PC-9 (cell line): ENCODE measurements at regions not wholly inside any gene's neighbourhood (a gene's known extent, or its start where the extent isn't known, plus 50 kb on each side); places are given as distances from the start of the nearest gene placed in this dataset.

Experiments used
- BruUV-seq: library from RNA; stranded (reverse); fragments of 400-500 nt; replicated peaks from 2 replicates; lab custom pipeline; 2021; lab: Mats Ljungman, UMichigan
- CTCF ChIA-PET: fragments of 300-600 bp; sonication (Branson Sonifier 250); formaldehyde crosslinking; loops from one replicate; lab custom pipeline; 2022; ENCODE audit warnings: antibody characterized with exemption; lab: Charles Lee
- POLR2A ChIA-PET: fragments of 300-600 bp; sonication (Branson Sonifier 250); formaldehyde crosslinking; loops from one replicate; lab custom pipeline; 2022; ENCODE audit warnings: antibody characterized with exemption; ENCODE audit not compliant: unreplicated experiment; lab: Charles Lee
- DNase-seq, 2 experiments: peaks; one replicate each; pipeline versions ENCODE4 v3.0.0 to v3.0.0-alpha.2; 2015 to 2022; ENCODE audit warnings: mixed read lengths in 1 of 2
- H2AFZ ChIP-seq: fragments of 200-600 bp; sonication (generic); 2 replicates; pipeline ENCODE4 v1.8.1; 2017; ENCODE audit warnings: antibody characterized with exemption
- H3F3A ChIP-seq: fragments of 200-600 bp; sonication (generic); 2 replicates; pipeline ENCODE4 v1.8.1; 2017; ENCODE audit warnings: antibody characterized with exemption, mild to moderate bottlenecking, low read depth; ENCODE audit not compliant: insufficient read depth
- H3K27ac ChIP-seq: fragments of 200-600 bp; sonication (generic); 2 replicates; pipeline ENCODE4 v1.6.1; 2016; ENCODE audit warnings: mixed run types
- H3K27me3 ChIP-seq: fragments of 200-600 bp; sonication (generic); 2 replicates; pipeline ENCODE4 v1.6.1; 2016; ENCODE audit warnings: low read depth, mixed run types; ENCODE audit not compliant: insufficient read depth
- H3K36me3 ChIP-seq: fragments of 200-600 bp; sonication (generic); 2 replicates; pipeline ENCODE4 v1.6.1; 2016; ENCODE audit warnings: low read depth, mixed run types
- H3K4me1 ChIP-seq: fragments of 200-600 bp; sonication (generic); replicated peaks from 2 replicates; pipeline ENCODE4 v1.6.1; 2016; ENCODE audit warnings: mixed run types; ENCODE audit not compliant: insufficient read depth
- H3K4me2 ChIP-seq: fragments of 200-600 bp; sonication (generic); 2 replicates; pipeline ENCODE4 v1.6.1; 2017; ENCODE audit warnings: mixed run types
- H3K4me3 ChIP-seq: fragments of 200-600 bp; sonication (generic); 2 replicates; pipeline ENCODE4 v1.6.1; 2016; ENCODE audit warnings: mixed run types
- H3K79me2 ChIP-seq: fragments of 200-600 bp; sonication (generic); 2 replicates; pipeline ENCODE4 v1.6.1; 2017; ENCODE audit warnings: low read depth, mixed run types
- H3K9me2 ChIP-seq: fragments of 200-600 bp; sonication (generic); 2 replicates; pipeline ENCODE4 v1.8.1; 2017; ENCODE audit warnings: mild to moderate bottlenecking; ENCODE audit not compliant: insufficient read depth
- H3K9me3 ChIP-seq: fragments of 200-600 bp; sonication (generic); 2 replicates; pipeline ENCODE4 v1.8.1; 2016; ENCODE audit warnings: low read depth; ENCODE audit not compliant: insufficient read depth
- H4K20me1 ChIP-seq: fragments of 200-600 bp; sonication (generic); 2 replicates; pipeline ENCODE4 v1.8.1; 2017; ENCODE audit not compliant: insufficient read depth
- EZH2 ChIP-seq: fragments of 200-600 bp; sonication (generic); IDR thresholded peaks from 2 replicates; pipeline ENCODE4 v1.8.0; 2017; ENCODE audit warnings: antibody characterized with exemption, low read depth
- intact Hi-C: fragments of 100-400 bp; cut with micrococcal nuclease; formaldehyde crosslinking; loops from one replicate; pipeline ENCODE4 v1.10.0; 2022; ENCODE audit not compliant: unreplicated experiment
- TF ChIP-seq, protein P1 (sequence below): fragments of 200-600 bp; sonication (generic); conservative IDR thresholded peaks from 2 replicates; pipeline ENCODE4 v1.6.1; 2017; ENCODE audit warnings: mixed run types, antibody characterized with exemption, mild to moderate bottlenecking, moderate library complexity

- ChIA-PET CTCF (no interaction called here), POLR2A (no interaction called here)
- no peaks in the 10 kb centered on the region for H3F3A ChIP-seq
- BruUV-seq, result no TSS peak
- H3K9me2 ChIP-seq, result no peaks in the 10 kb centered on the region
- intact Hi-C loops, result no loop called here
- no peak overlapping the region for H2AFZ ChIP-seq
- H3K4me1 ChIP-seq, result no peaks in the 10 kb centered on the region
- H3K9me3 ChIP-seq, result no peaks in the 10 kb centered on the region
- no peak overlapping the region for H3K4me2 ChIP-seq
- no peak for DNase-seq
- H3K36me3 ChIP-seq, result no peaks in the 10 kb centered on the region
- H3K4me3 ChIP-seq, result no peak overlapping the region
- H4K20me1 ChIP-seq, result no peaks in the 10 kb centered on the region
- H3K27me3 ChIP-seq, result no peaks in the 10 kb centered on the region
- no peak for TF ChIP-seq EZH2
- TF ChIP-seq, protein P1, sequence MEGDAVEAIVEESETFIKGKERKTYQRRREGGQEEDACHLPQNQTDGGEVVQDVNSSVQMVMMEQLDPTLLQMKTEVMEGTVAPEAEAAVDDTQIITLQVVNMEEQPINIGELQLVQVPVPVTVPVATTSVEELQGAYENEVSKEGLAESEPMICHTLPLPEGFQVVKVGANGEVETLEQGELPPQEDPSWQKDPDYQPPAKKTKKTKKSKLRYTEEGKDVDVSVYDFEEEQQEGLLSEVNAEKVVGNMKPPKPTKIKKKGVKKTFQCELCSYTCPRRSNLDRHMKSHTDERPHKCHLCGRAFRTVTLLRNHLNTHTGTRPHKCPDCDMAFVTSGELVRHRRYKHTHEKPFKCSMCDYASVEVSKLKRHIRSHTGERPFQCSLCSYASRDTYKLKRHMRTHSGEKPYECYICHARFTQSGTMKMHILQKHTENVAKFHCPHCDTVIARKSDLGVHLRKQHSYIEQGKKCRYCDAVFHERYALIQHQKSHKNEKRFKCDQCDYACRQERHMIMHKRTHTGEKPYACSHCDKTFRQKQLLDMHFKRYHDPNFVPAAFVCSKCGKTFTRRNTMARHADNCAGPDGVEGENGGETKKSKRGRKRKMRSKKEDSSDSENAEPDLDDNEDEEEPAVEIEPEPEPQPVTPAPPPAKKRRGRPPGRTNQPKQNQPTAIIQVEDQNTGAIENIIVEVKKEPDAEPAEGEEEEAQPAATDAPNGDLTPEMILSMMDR, result no peak
- no peak overlapping the region for H3K27ac ChIP-seq
- H3K79me2 ChIP-seq, result no peaks in the 10 kb centered on the region
These were observed 646.5 kb upstream of the SLITRK6 start for GRCh38 chr13:86445672-86446071.

GRCh38 chr13:86446311-86446710, 647.1 kb upstream of the SLITRK6 start:
- H3K4me3 ChIP-seq, result no peak overlapping the region
- no peaks in the 10 kb centered on the region for H3K79me2 ChIP-seq
- intact Hi-C loops, result no loop called here
- H4K20me1 ChIP-seq, result no peaks in the 10 kb centered on the region
- H3K4me1 ChIP-seq, result no peaks in the 10 kb centered on the region
- no peaks in the 10 kb centered on the region for H3K9me3 ChIP-seq
- H3K27me3 ChIP-seq, result no peaks in the 10 kb centered on the region
- no peaks in the 10 kb centered on the region for H3K9me2 ChIP-seq
- no peaks in the 10 kb centered on the region for H3F3A ChIP-seq
- no TSS peak for BruUV-seq
- no peak overlapping the region for H3K27ac ChIP-seq
- ChIA-PET POLR2A (no interaction called here), CTCF (no interaction called here)
- no peaks in the 10 kb centered on the region for H3K36me3 ChIP-seq
- TF ChIP-seq, protein P1, result no peak
- no peak for TF ChIP-seq EZH2
- DNase-seq, result no peak
- H2AFZ ChIP-seq, result no peak overlapping the region
- H3K4me2 ChIP-seq, result no peak overlapping the region

- no peak overlapping the region for H3K27ac ChIP-seq
- ChIA-PET POLR2A (interaction anchor here (0.6 kb wide), 1 partner anchor 249 kb away, joined by 3 read pairs; no protein-coding TSS in a partner anchor), CTCF (no interaction called here)
- H3K9me2 ChIP-seq, result no peaks in the 10 kb centered on the region
- no peak overlapping the region for H3K4me2 ChIP-seq
- no peaks in the 10 kb centered on the region for H3F3A ChIP-seq
- no peak overlapping the region for H3K4me3 ChIP-seq
- no peaks in the 10 kb centered on the region for H3K9me3 ChIP-seq
- no TSS peak for BruUV-seq
- TF ChIP-seq, protein P1, result no peak
- TF ChIP-seq EZH2, result no peak
- intact Hi-C loops, result no loop called here
- no peaks in the 10 kb centered on the region for H3K79me2 ChIP-seq
- no peak overlapping the region for H2AFZ ChIP-seq
- no peaks in the 10 kb centered on the region for H4K20me1 ChIP-seq
- DNase-seq, result no peak
- no peaks in the 10 kb centered on the region for H3K4me1 ChIP-seq
- no peaks in the 10 kb centered on the region for H3K36me3 ChIP-seq
- H3K27me3 ChIP-seq, result no peaks in the 10 kb centered on the region
These were observed 648.3 kb upstream of the SLITRK6 start for GRCh38 chr13:86447479-86447878.
